GM18520 (cell line): ENCODE measurements at regions not wholly inside any gene's neighbourhood (a gene's known extent, or its start where the extent isn't known, plus 50 kb on each side); places are given as distances from the start of the nearest gene placed in this dataset.

Experiments used
- ATAC-seq: cut with Tn5 transposase; IDR thresholded peaks from one replicate; pipeline ENCODE4 v1.9.1; 2021; ENCODE audit not compliant: unreplicated experiment

GRCh38 chr13:22211876-22212275, 541.0 kb downstream of the FGF9 start:
- no peak for ATAC-seq

- ATAC-seq: no peak
Observed at GRCh38 chr13:22212576-22212975, 541.7 kb downstream of the FGF9 start.

- no peak for ATAC-seq
Observed at GRCh38 chr13:22214184-22214583, 543.3 kb downstream of the FGF9 start.

GRCh38 chr13:22218797-22219196, 547.9 kb downstream of the FGF9 start:
- no peak for ATAC-seq

GRCh38 chr13:22219709-22220108, 548.8 kb downstream of the FGF9 start:
- no peak for ATAC-seq

GRCh38 chr13:22220151-22221135, 549.6 kb downstream of the FGF9 start:
- no peak for ATAC-seq

GRCh38 chr13:22223411-22223810, 552.5 kb downstream of the FGF9 start:
- no peak for ATAC-seq

- no peak for ATAC-seq
Observed at GRCh38 chr13:22226086-22226485, 555.2 kb downstream of the FGF9 start.

- no peak for ATAC-seq
Observed at GRCh38 chr13:22227895-22228294, 557.0 kb downstream of the FGF9 start.

- no peak for ATAC-seq
Observed at GRCh38 chr13:22229916-22230315, 559.0 kb downstream of the FGF9 start.

- no peak for ATAC-seq
Observed at GRCh38 chr13:22232186-22232585, 561.3 kb downstream of the FGF9 start.

- no peak for ATAC-seq
Observed at GRCh38 chr13:22235285-22235949, 564.5 kb downstream of the FGF9 start.

- no peak for ATAC-seq
Observed at GRCh38 chr13:22235950-22236290, 565.0 kb downstream of the FGF9 start.

GRCh38 chr13:22238269-22238668, 567.4 kb downstream of the FGF9 start:
- no peak for ATAC-seq

- no peak for ATAC-seq
Observed at GRCh38 chr13:22240716-22241115, 569.8 kb downstream of the FGF9 start.

GRCh38 chr13:22243469-22244163, 572.7 kb downstream of the FGF9 start:
- no peak for ATAC-seq

GRCh38 chr13:22252281-22252830, 581.5 kb downstream of the FGF9 start:
- ATAC-seq: no peak

GRCh38 chr13:22253107-22253506, 582.2 kb downstream of the FGF9 start:
- ATAC-seq: no peak

- ATAC-seq: no peak
Observed at GRCh38 chr13:22256111-22256639, 585.3 kb downstream of the FGF9 start.

- no peak for ATAC-seq
Observed at GRCh38 chr13:22262001-22262885, 591.4 kb downstream of the FGF9 start.
